Inflammatory macrophage (primary cell): ENCODE measurements at regions not wholly inside any gene's neighbourhood (a gene's known extent, or its start where the extent isn't known, plus 50 kb on each side); places are given as distances from the start of the nearest gene placed in this dataset.
"Not testable (repeated sequence)": the region's sequence is repeated elsewhere in the genome, so short reads cannot be mapped to it uniquely, and the experiment has no call there.

Experiments
- DNase-seq, 2 donors: peaks; one replicate each; pipeline ENCODE4 v3.0.0-alpha.2; 2020 to 2022

- no peak for DNase-seq
Observed at GRCh38 chr9:108765265-108765664, 90.5 kb downstream of the ACTL7B start.

- DNase-seq = no peak
Observed at GRCh38 chr9:108762348-108763055, 93.3 kb downstream of the ACTL7B start.

GRCh38 chr9:108761655-108762347, 94.0 kb downstream of the ACTL7B start:
- peak; percentile 67 to 70 for DNase-seq

GRCh38 chr9:108760841-108761240, 94.9 kb downstream of the ACTL7B start:
- no peak for DNase-seq

GRCh38 chr9:108759835-108760234, 96.0 kb downstream of the ACTL7B start:
- no peak for DNase-seq

- DNase-seq = no peak
Observed at GRCh38 chr9:108759399-108759798, 96.4 kb downstream of the ACTL7B start.

DNA sequence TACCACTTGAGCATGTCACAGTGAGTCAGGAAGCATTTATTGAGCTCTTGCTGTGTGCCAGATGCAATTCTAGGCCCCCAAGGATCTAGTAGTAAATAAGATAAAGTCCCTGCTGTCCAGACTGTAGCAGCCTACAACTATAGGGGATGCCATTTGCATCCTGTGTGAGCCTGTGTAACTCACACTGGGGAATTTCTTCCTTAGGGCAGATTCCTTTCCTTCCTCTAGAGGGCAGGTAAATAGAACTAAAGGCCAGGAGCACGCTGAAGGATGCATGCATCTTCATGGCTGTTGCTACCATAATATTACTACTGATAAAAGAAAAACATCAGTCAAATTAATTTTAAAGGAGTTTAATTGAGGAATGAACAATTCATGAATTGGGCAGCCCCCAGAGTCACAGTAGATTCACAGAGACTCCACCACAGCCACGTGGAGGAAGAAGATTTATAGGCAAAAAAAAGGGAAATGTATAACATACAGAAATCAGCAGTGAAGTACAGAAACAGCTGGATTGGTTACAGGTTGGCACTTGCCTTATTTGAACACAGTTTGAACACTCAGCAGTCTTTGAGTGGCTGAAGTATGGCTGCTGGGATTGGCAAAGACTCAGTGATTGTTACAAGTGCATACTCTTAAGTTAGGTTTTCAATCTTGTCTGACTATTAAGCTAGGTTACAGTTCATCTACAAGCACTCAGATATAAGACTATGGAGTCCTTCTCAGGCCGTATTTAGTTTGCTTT, 98.9 kb downstream of the ACTL7B start:
- no peak for DNase-seq

GRCh38 chr9:108755979-108756378, 99.8 kb downstream of the ACTL7B start:
- DNase-seq = no peak

GRCh38 chr9:108751369-108751768, 104.4 kb downstream of the ACTL7B start:
- DNase-seq = no peak

- no peak for DNase-seq
Observed at GRCh38 chr9:108750661-108751215, 105.0 kb downstream of the ACTL7B start.

DNA sequence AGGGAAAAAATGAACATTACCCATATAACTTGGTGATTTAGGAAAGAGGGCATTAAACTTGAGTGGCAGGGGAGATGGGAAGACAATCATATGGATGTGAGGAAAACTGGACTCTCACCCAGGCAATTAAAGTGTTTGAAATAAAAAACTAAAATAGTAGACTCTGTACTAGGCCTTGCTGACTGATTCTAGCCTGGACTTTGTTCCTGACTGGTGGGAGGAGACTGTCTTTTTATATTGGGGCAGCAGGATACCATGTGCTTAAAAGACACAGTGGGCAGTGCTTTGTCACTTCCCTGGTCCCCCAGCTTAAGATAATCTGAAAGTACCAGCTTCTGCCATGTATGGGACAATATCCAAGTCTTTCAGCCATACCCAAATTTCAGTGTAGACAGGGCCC, 107.0 kb downstream of the ACTL7B start:
- no peak for DNase-seq

DNA sequence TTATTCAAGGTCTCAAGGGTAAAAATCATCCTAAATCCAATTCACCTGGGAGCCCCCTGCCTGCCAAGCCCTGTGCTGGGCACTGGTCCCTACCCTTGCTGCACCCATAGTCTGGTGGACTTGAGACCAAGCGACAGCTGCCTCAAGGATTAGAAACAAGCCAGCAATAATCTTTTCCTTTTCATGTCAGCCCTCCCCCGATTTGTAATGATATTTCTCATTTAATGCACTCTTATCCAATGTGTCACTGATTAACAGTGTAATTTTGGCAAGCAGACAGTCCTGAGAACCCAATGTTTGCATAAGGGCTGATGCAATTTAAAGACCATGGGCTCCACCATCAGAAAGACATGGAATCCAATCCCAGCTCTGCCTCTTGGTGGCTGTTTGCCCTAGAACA, 108.9 kb downstream of the ACTL7B start:
- DNase-seq = no peak

DNA sequence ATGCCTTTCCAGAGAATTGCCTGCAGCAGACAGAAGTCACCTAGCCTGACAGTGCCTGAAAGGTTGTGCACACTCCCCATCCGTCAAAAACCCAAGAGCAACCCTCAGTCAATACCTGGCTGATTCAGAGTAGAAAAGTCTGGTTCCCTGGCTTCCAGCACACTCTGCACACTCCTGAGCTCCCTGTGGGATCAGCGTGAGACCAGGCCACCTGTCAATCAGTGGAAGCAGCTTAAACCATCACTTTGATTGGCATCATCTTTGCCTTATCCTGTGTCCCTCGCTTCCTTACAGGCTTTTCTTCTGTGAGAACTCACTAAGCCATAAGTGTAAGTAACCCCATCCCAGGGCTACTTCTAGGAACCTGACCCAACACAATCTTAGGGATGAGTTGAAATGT, 109.8 kb downstream of the ACTL7B start:
- DNase-seq = no peak

GRCh38 chr9:108744641-108745040, 111.1 kb downstream of the ACTL7B start:
- DNase-seq = no peak

DNA sequence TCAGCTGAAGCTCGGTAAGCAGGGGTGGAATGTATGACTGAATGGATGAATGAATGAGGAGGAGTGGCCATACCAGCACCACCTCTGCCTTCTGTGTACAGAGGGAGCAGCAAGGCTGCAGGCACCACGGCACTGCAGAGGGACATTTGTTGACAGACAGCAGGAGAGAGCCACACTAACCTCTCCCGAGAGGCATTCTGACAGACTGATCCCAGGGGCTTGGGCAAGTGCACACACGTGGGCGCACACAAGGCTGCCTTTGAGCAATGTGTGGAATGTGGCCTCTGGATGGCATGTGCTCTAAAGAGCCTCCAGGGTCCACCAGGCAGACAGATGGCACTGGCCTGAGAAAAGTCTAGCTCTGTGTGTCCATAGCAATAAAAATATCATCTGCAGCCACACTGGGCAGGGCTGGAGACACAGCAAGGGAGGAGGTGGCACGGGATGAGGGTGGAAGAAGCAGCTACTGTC, 111.8 kb downstream of the ACTL7B start:
- no peak for DNase-seq

GRCh38 chr9:108743416-108743815, 112.4 kb downstream of the ACTL7B start:
- no peak for DNase-seq

DNA sequence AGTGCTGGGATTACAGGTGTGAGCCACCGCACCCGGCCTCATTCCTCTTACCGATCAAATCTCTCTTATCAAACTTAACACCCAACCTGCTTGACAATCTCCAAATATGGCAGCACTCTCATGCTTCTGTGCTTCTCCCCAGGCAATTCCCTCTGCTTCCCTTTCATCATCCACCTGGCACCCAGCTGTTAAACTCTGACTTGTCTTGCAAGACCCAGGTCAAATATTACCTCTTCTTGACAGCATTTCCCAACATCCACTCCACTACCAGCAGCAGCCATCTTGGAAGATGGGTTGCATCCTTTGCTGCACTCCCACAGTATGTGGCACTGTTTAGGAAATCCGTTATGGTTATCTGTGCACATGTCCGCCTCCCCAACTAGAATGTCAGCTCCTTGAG, 113.6 kb downstream of the ACTL7B start:
- DNase-seq = no peak

- DNase-seq = not testable (repeated sequence)
Observed at GRCh38 chr9:108731292-108731691, 124.5 kb downstream of the ACTL7B start.

GRCh38 chr9:108727580-108728111, 128.1 kb downstream of the ACTL7B start:
- DNase-seq = peak; percentile 67 to 76

GRCh38 chr9:108724652-108725051, 131.1 kb downstream of the ACTL7B start:
- DNase-seq = no peak

DNA sequence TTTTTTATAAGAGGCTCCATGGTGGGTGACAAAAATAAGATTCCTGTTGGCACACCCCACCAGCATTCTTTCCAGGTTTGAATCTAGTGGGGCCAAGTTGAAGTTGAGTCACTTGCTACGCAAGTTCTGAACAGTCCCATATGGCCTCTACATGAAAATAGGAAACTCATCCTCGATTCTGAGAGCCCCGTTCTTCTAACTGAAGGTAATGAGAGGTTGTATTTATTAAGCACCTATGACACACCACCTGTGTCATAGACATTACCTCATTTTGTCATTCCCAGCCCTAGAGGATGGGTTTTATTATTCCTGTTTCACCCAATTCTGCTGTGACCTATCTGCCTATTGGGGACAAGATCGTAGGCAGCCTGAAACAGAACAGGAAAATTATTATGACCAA, 131.7 kb downstream of the ACTL7B start:
- no peak for DNase-seq

DNA sequence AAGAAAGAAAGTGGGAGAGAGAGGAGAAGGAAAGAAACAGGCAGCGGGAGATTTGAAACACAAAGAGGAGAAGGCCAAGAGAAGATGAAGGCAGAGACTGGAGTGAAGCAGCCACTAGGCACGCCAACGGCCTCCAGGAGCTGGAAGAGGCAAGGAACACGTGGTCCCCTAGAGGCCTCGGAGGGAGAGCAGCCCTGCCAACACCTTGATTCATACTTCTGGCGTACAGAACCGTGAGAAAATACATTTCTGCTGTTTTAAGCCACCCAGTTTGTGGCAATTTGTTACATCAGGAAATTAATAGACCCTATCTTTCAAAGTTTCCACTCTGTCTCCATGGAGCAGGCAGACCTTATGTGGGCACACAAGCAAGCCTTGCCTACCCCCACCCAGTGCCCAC, 133.4 kb downstream of the ACTL7B start:
- DNase-seq = no peak

DNA sequence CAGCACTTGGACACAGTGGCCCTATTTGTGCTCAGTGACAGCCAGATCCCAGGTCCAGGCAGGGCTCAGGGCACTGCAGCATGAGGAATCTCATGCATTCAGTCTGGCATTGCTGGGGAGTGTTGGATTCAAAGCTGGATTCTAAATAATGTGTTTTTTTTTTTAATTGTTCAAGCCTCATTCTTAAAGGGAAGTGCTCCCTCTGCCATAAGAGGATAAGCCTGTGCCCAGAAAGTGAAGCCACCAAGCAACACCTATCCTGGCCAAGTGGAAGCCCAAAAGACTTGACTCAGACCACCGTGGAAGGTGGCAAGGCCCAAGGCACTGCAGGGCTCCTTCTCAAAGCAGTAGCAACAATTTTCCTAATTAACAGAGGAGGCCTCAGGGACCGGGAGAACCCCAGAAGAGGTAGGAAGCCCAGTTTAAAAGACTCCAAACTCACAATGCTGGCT, 135.6 kb downstream of the ACTL7B start:
- no peak for DNase-seq
